Glomerular visceral epithelial cell (primary cell): ENCODE measurements at regions not wholly inside any gene's neighbourhood (a gene's known extent, or its start where the extent isn't known, plus 50 kb on each side); places are given as distances from the start of the nearest gene placed in this dataset.

Experiments
- DNase-seq: peaks from one replicate; pipeline ENCODE4 v3.0.0-alpha.2; 2016; ENCODE audit errors: extremely low spot score

GRCh38 chr6:23357185-23357766 lies 768.7 kb upstream of the NRSN1 start:
- DNase-seq: no peak

- DNase-seq: no peak
Measured at GRCh38 chr6:23365732-23366131, 760.3 kb upstream of the NRSN1 start.

GRCh38 chr6:23367311-23367710 lies 758.7 kb upstream of the NRSN1 start:
- DNase-seq: no peak

- no peak for DNase-seq
Measured at GRCh38 chr6:23368557-23368956, 757.5 kb upstream of the NRSN1 start.

- DNase-seq: no peak
Measured at GRCh38 chr6:23370051-23370450, 756.0 kb upstream of the NRSN1 start.

GRCh38 chr6:23371132-23371915 lies 754.7 kb upstream of the NRSN1 start:
- DNase-seq: no peak

GRCh38 chr6:23377830-23378229 lies 748.2 kb upstream of the NRSN1 start:
- no peak for DNase-seq

- no peak for DNase-seq
Measured at GRCh38 chr6:23380465-23380864, 745.5 kb upstream of the NRSN1 start.

- no peak for DNase-seq
Measured at GRCh38 chr6:23388086-23388783, 737.8 kb upstream of the NRSN1 start.

GRCh38 chr6:23389386-23389785 lies 736.6 kb upstream of the NRSN1 start:
- DNase-seq: no peak

GRCh38 chr6:23390221-23390620 lies 735.8 kb upstream of the NRSN1 start:
- no peak for DNase-seq

GRCh38 chr6:23394681-23395080 lies 731.3 kb upstream of the NRSN1 start:
- no peak for DNase-seq

- no peak for DNase-seq
Measured at GRCh38 chr6:23395381-23395780, 730.6 kb upstream of the NRSN1 start.

- DNase-seq: no peak
Measured at GRCh38 chr6:23396949-23397348, 729.1 kb upstream of the NRSN1 start.

- DNase-seq: no peak
Measured at GRCh38 chr6:23403460-23403859, 722.6 kb upstream of the NRSN1 start.

- DNase-seq: no peak
Measured at GRCh38 chr6:23409531-23409930, 716.5 kb upstream of the NRSN1 start.

- DNase-seq: no peak
Measured at GRCh38 chr6:23410439-23410838, 715.6 kb upstream of the NRSN1 start.

- DNase-seq: no peak
Measured at GRCh38 chr6:23412770-23413169, 713.2 kb upstream of the NRSN1 start.

- peak; percentile 1 for DNase-seq
Measured at GRCh38 chr6:23413327-23414050, 712.5 kb upstream of the NRSN1 start.

- peak; percentile 42 for DNase-seq
Measured at GRCh38 chr6:23414051-23414445, 712.0 kb upstream of the NRSN1 start.

GRCh38 chr6:23414922-23415321 lies 711.1 kb upstream of the NRSN1 start:
- no peak for DNase-seq

GRCh38 chr6:23415819-23416427 lies 710.1 kb upstream of the NRSN1 start:
- no peak for DNase-seq
